AG04450 (cell line): ENCODE measurements at regions not wholly inside any gene's neighbourhood (a gene's known extent, or its start where the extent isn't known, plus 50 kb on each side); places are given as distances from the start of the nearest gene placed in this dataset.

Source experiments
- CTCF ChIA-PET: fragments of 300-600, 350-600 bp; formaldehyde crosslinking; extraction: SDS; loops from one replicate; lab custom pipeline; 2022; ENCODE audit warnings: antibody characterized with exemption, inconsistent platforms; lab: Charles Lee
- POLR2A ChIA-PET: fragments of 350-600 bp; formaldehyde crosslinking; extraction: SDS; loops from one replicate; lab custom pipeline; 2021; ENCODE audit warnings: antibody characterized with exemption, inconsistent platforms; lab: Yijun Ruan, JAX
- DNase-seq: peaks from one replicate; pipeline ENCODE4 v3.0.0-alpha.2; 2011; ENCODE audit warnings: low read depth, low spot score
- H3K27ac ChIP-seq: one replicate; pipeline ENCODE4 v1.5.1; 2012; ENCODE audit warnings: low read depth, low read length, control low read depth
- H3K27me3 ChIP-seq: one replicate; pipeline ENCODE4 v1.6.0; 2012; ENCODE audit warnings: low read length; ENCODE audit not compliant: control insufficient read depth, insufficient read depth
- H3K4me3 ChIP-seq: 2 replicates; pipeline ENCODE4 v1.5.1; 2011; ENCODE audit warnings: mild to moderate bottlenecking, low read depth, low read length, control low read depth
- H3K9me3 ChIP-seq: 2 replicates; pipeline ENCODE4 v1.5.1; 2012; ENCODE audit warnings: low read length; ENCODE audit not compliant: control insufficient read depth, insufficient read depth
- TF ChIP-seq, protein P1 (sequence below): IDR thresholded peaks from 2 replicates; pipeline ENCODE4 v1.5.1; 2011; ENCODE audit warnings: low read depth, low read length, control low read depth, inconsistent platforms

DNA sequence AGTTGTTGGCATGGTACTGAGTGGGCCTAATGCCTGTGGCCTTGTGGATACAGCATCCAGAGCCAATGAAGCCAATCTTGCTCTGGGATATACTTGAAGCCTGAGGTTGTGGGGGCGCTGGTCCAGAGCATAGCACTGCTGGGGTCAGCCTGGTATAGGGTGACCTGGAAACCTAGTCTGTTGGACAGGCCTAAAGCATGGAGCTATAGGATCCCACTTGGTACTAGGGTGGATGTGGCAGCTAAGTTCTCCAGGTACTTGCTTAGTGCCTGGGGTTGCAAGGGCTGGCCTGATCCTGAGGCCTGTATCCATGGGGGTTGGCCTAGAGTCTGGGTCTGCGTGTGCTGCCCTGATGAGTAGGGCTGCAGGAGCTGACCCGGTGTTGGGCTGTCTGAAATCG lies 1168.2 kb upstream of the C9orf72 start:
- TF ChIP-seq, protein P1, sequence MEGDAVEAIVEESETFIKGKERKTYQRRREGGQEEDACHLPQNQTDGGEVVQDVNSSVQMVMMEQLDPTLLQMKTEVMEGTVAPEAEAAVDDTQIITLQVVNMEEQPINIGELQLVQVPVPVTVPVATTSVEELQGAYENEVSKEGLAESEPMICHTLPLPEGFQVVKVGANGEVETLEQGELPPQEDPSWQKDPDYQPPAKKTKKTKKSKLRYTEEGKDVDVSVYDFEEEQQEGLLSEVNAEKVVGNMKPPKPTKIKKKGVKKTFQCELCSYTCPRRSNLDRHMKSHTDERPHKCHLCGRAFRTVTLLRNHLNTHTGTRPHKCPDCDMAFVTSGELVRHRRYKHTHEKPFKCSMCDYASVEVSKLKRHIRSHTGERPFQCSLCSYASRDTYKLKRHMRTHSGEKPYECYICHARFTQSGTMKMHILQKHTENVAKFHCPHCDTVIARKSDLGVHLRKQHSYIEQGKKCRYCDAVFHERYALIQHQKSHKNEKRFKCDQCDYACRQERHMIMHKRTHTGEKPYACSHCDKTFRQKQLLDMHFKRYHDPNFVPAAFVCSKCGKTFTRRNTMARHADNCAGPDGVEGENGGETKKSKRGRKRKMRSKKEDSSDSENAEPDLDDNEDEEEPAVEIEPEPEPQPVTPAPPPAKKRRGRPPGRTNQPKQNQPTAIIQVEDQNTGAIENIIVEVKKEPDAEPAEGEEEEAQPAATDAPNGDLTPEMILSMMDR: no peak
- H3K27ac ChIP-seq: no peak overlapping the region
- DNase-seq: no peak
- ChIA-PET POLR2A (no interaction called here), CTCF (no interaction called here)
- no peak overlapping the region for H3K4me3 ChIP-seq
- H3K9me3 ChIP-seq: peaks cover 16% of the 10 kb centered on the region
- no peaks in the 10 kb centered on the region for H3K27me3 ChIP-seq

DNA sequence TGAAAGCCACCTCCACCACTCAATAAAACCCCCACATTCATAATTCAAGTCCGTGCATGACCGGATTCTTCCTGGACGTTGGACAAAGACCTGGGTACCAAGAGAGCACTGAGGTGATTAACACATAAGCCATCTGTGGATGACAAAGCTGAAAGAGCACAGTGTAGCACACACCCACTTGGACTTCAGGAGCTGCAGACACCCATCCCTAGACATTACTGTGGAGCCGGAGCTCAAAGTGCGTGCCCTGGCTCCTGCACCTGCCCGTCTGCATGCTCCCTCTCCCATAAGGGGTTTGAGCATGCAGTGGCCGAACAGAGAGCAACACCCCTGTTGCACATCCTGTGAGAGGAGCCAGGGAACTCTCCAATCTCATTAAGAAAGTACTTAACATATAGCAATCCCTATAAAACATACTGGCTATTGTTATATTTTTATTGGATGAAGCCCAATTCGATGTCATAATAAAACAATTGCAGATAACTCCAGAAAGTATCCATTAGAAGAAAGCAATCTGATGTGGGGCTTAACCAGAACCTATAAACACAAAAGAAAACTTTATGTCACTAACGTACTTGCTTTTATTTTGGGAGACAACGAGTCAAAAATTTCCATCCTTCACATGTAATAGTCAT lies 1174.2 kb upstream of the C9orf72 start:
- CTCF ChIA-PET: no interaction called here
- TF ChIP-seq, protein P1: no peak
- H3K27ac ChIP-seq: no peak overlapping the region

DNA sequence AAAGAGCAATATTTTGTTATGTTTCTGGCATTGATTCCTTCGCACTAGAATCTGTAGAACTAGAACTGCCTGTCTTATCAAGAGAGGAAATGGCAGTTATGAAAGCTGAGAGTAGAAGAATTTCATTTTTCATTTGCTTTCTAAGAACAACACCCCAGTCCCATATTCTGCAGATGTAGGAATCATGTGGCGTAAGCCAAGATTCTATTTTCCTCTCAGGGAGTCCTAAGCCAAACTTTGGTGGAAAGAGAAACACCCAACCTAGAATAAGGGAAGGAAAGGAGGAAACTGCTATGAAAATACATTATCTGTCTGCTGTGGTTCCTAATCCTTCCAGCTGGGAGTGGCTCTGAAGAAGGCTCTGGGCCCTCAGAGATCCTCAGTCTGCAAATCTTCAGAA lies 1176.9 kb upstream of the C9orf72 start:
- no peak overlapping the region for H3K27ac ChIP-seq
- H3K4me3 ChIP-seq: no peak overlapping the region
- POLR2A ChIA-PET: no interaction called here
- no peaks in the 10 kb centered on the region for H3K27me3 ChIP-seq
- TF ChIP-seq, protein P1: no peak
- CTCF ChIA-PET: no interaction called here
- no peak for DNase-seq
- H3K9me3 ChIP-seq: peaks cover 8% of the 10 kb centered on the region; the same call in 1 of the 2 replicates

More for the DNA sequence above, 1174.2 kb upstream of the C9orf72 start:
- peaks cover 8% of the 10 kb centered on the region; the same call in 1 of the 2 replicates for H3K9me3 ChIP-seq
- POLR2A ChIA-PET: no interaction called here
- no peak for DNase-seq
- H3K4me3 ChIP-seq: no peak overlapping the region
- H3K27me3 ChIP-seq: no peaks in the 10 kb centered on the region

DNA sequence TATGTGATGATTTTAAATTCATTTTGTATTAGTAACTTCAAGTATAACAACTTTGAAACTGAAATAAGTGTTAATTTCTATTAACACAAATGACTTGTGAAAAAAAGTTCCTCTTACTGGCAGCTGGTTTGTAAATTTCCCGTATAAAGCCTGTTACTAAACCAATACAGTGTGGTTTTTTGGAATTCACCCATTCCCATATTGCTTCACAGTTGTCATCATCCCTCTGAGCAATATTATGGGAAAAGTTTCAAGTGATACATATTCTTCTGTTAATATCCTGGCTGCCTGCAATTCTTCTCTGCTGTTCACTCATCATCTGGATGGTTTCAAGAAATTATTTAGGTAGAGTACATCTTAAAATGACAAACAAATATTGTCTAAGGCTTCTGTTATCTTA lies 1185.1 kb upstream of the C9orf72 start:
- H3K9me3 ChIP-seq: no peaks in the 10 kb centered on the region
- CTCF ChIA-PET: no interaction called here
- H3K27me3 ChIP-seq: no peaks in the 10 kb centered on the region
- no peak for DNase-seq
- no peak overlapping the region for H3K27ac ChIP-seq
- POLR2A ChIA-PET: no interaction called here
- no peak overlapping the region for H3K4me3 ChIP-seq
- TF ChIP-seq, protein P1: no peak

DNA sequence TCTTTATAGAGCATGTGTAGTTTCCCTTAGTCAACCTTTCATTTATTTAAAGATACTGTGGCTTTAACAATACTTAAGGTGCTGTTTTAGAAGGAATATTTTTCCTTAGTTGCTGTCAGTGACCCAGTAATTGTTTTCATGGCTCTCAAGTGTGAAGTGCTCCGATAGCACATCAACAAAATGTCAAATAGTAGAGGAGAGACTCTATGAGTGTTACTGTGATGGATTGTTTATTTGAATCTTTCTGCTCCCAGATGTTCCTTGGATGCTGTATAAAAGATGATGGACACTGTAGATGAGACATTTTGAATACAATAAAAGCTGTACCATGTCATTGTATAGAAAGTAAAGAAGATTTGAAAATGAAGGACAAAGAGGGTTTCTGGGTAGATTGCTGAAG lies 1185.7 kb upstream of the C9orf72 start:
- TF ChIP-seq, protein P1: no peak
- ChIA-PET CTCF (no interaction called here), POLR2A (no interaction called here)
- no peak overlapping the region for H3K4me3 ChIP-seq
- no peak overlapping the region for H3K27ac ChIP-seq
- DNase-seq: no peak
- H3K27me3 ChIP-seq: no peaks in the 10 kb centered on the region
- H3K9me3 ChIP-seq: no peaks in the 10 kb centered on the region
